ENCODE measurements at regions not wholly inside any gene's neighbourhood (a gene's known extent, or its start where the extent isn't known, plus 50 kb on each side); places are given as distances from the start of the nearest gene placed in this dataset.

- Histone ChIP-seq H3K9me3 (replicated peaks; ENCODE audit: control insufficient read depth, insufficient read depth, low read length) (no peaks in the 10 kb centered on the region), H3K36me3 (ENCODE audit: control insufficient read depth in 2 of 2, insufficient read depth in 2 of 2, low read length in 1 of 2) (no peaks in the 10 kb centered on the region), H3K4me1 (ENCODE audit: control insufficient read depth, insufficient read depth, low read length) (no peaks in the 10 kb centered on the region), H3K4me2 (ENCODE audit: control insufficient read depth, insufficient read depth) (no peak overlapping the region), H3K79me2 (ENCODE audit: control insufficient read depth, insufficient read depth, low read length) (no peaks in the 10 kb centered on the region), H3K9ac (ENCODE audit: control insufficient read depth, insufficient read depth, low read length) (no peak overlapping the region), H3K4me3 (no peak overlapping the region), H3K27me3 (replicated peaks in 1 of 2; ENCODE audit: control insufficient read depth in 2 of 2, insufficient read depth in 2 of 2, low read length in 1 of 2) (no peaks in the 10 kb centered on the region), H4K20me1 (ENCODE audit: control insufficient read depth, insufficient read depth) (no peaks in the 10 kb centered on the region), H3K27ac (ENCODE audit: control insufficient read depth, insufficient read depth) (no peak overlapping the region), H2AFZ (ENCODE audit: control insufficient read depth, low read depth, low read length) (no peak overlapping the region)
- 7% methylated on average over 3 of the region's 3 CpGs for WGBS (ENCODE audit: insufficient coverage, insufficient replicate concordance, low lambda C conversion rate, missing lambda C conversion rate)
- SMC1A ChIA-PET (ENCODE audit: uncharacterized antibody, unreplicated experiment): no interaction called here
- intact Hi-C loops (cut with micrococcal nuclease; ENCODE audit: unreplicated experiment) (no loop called here), in situ Hi-C loops (cut with MboI) (no loop called here)
- no TSS peak for BruUV-seq (replicated peaks)
- POLR2A ChIA-PET: no interaction called here
- RAD21 ChIA-PET (ENCODE audit: unreplicated experiment): interaction anchor here (1.1 kb wide), 1 partner anchor 500 kb away, joined by 3 read pairs; no protein-coding TSS in a partner anchor
- DNase-seq (ENCODE audit: low read depth, low spot score) (no peak), ATAC-seq (no peak), FAIRE-seq (no peak)
- CTCF ChIA-PET: no interaction called here
- TF ChIP-seq ZBED1 (IDR thresholded peaks at IDR 0.05; ENCODE audit: borderline replicate concordance) (no peak), HDGF (IDR thresholded peaks at IDR 0.05) (no peak), TAF1 (IDR thresholded peaks at IDR 0.05; ENCODE audit: borderline replicate concordance, low read depth, low read length) (no peak), EGR1 (IDR thresholded peaks at IDR 0.05; ENCODE audit: borderline replicate concordance in 1 of 2, low read depth in 2 of 2, low read length in 2 of 2) (no peak), SMC3 (IDR thresholded peaks at IDR 0.05; ENCODE audit: borderline replicate concordance, low read length) (no peak), GATAD2B (conservative IDR thresholded peaks at IDR 0.05; ENCODE audit: low read depth) (no peak), SUZ12 (IDR thresholded peaks at IDR 0.05; ENCODE audit: unreplicated experiment) (no peak), NR2F1 (conservative IDR thresholded peaks at IDR 0.05) (no peak), ATF3 (IDR thresholded peaks at IDR 0.05; ENCODE audit: borderline replicate concordance, extremely low read depth, low read depth, low read length) (no peak)
- TF ChIP-seq, protein P1, sequence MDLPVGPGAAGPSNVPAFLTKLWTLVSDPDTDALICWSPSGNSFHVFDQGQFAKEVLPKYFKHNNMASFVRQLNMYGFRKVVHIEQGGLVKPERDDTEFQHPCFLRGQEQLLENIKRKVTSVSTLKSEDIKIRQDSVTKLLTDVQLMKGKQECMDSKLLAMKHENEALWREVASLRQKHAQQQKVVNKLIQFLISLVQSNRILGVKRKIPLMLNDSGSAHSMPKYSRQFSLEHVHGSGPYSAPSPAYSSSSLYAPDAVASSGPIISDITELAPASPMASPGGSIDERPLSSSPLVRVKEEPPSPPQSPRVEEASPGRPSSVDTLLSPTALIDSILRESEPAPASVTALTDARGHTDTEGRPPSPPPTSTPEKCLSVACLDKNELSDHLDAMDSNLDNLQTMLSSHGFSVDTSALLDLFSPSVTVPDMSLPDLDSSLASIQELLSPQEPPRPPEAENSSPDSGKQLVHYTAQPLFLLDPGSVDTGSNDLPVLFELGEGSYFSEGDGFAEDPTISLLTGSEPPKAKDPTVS (IDR thresholded peaks at IDR 0.05; ENCODE audit: low read depth, low read length): no peak
Measured at GRCh38 chr10:8468477-8468876, 414.0 kb downstream of the GATA3 start.
